Heart right ventricle (tissue), 16 donors: ENCODE measurements at regions not wholly inside any gene's neighbourhood (a gene's known extent, or its start where the extent isn't known, plus 50 kb on each side); places are given as distances from the start of the nearest gene placed in this dataset.

Experiments used
- ATAC-seq, 8 donors: fragments of 200-7000 bp; cut with Tn5 transposase; one replicate each; pipeline ENCODE4 v1.9.1; 2020; ENCODE audit warnings: mild to moderate bottlenecking in 8 of 8, moderate library complexity in 8 of 8, moderate number of reproducible peaks in 1 of 8
- DNase-seq, 2 donors: peaks; one replicate each; pipeline ENCODE4 v3.0.0-alpha.2; 2020
- H3K27ac ChIP-seq, 10 donors: fragments of 200-600 bp; sonication (generic) in 2 of 10; one replicate each; pipeline versions ENCODE4 v1.5.0 to v1.8.0; 2020 to 2022; ENCODE audit warnings: mild to moderate bottlenecking in 3 of 10
- H3K27me3 ChIP-seq, 7 donors: fragments of 200-600 bp; one replicate each; pipeline ENCODE4 v1.8.0; 2021 to 2022; ENCODE audit warnings: mild to moderate bottlenecking in 2 of 7
- H3K36me3 ChIP-seq, 9 donors: fragments of 200-600 bp; sonication (generic) in 1 of 9; one replicate each; pipeline versions ENCODE4 v1.5.0 to v1.8.0; 2020 to 2022; ENCODE audit warnings: mild to moderate bottlenecking in 2 of 9
- H3K4me1 ChIP-seq, 9 donors: fragments of 200-600 bp; sonication (generic) in 1 of 9; one replicate each; pipeline versions ENCODE4 v1.5.0 to v1.8.0; 2020 to 2022; ENCODE audit warnings: mild to moderate bottlenecking in 4 of 9
- H3K4me3 ChIP-seq, 10 donors: fragments of 200-600 bp; sonication (generic) in 2 of 10; one replicate each; pipeline versions ENCODE4 v1.5.0 to v1.8.0; 2020 to 2022; ENCODE audit warnings: mild to moderate bottlenecking in 7 of 10, moderate library complexity in 2 of 10
- H3K9me3 ChIP-seq, 11 donors: fragments of 200-600 bp in 10 of 11; sonication (generic) in 2 of 11; one replicate each; pipeline versions ENCODE4 v1.5.0 to v1.8.0; 2013 to 2022; ENCODE audit warnings: mild to moderate bottlenecking in 2 of 11, control low read depth in 1 of 11, moderate library complexity in 1 of 11
- WGBS, 2 donors: extraction: QIAGEN DNeasy Blood & Tissue Kit; methylation state at CpG; one replicate each; pipeline ENCODE4 v1.1.7; 2013; ENCODE audit warnings: inconsistent platforms in 1 of 2; 5-methylcytosine and 5-hydroxymethylcytosine counted together
- intact Hi-C, 10 donors: fragments of 100-400 bp; cut with DNase I; formaldehyde crosslinking; loops; one replicate each; pipeline versions ENCODE4 v1.11.1 to v1.14.2; 2022
- TF ChIP-seq, protein P1 (sequence below), 9 donors: fragments of 200-600 bp; sonication (generic) in 2 of 9; IDR thresholded peaks; one replicate each; pipeline versions ENCODE4 v1.5.0 to v1.8.0; 2021 to 2022; ENCODE audit warnings: antibody characterized with exemption in 9 of 9, mild to moderate bottlenecking in 5 of 9, moderate library complexity in 1 of 9
- donor health status: Arrhythmogenic right ventricular cardiomyopathy.
- donor health status: ischemic (EF 13 %, LVEDD 7.1; RV severe dilation, severe dysfunction).
- donor health status: healthy with polysubstance abuse.
- donor health status: DM: no; HTN: yes; CAD: no.
- donor health status: DM: no; HTN: no; CAD: no.
- donor health status: ischemic (EF 25% LVEDD 6.9; RV normal size, moderate dysfunction).
- donor health status: ischemic (EF 25% LVEDD 5.7; RV mildly dilated, moderate dysfunction).
- donor health status: healthy.
- donor health status: DM: yes; HTN: yes; CAD: no.
- donor health status: Ischemic cardiomyopathy.
- donor health status: ischemic (EF 35%, LVEDD 5.7; RV mildly dilated, moderate dysfunction).
- donor health status: nonischemic (EF 11% LVEDD 7.7; RV severe dilation, severe dysfunction).
- donor health status: DM: yes; HTN: yes; CAD: no.
- donor health status: PGD.
- donor health status: ischemic (EF 29% LVEDD 5.4; RV normal size, mild dysfunction).
- donor health status: nonischemic (EF 23%, LVEDD 6.1; RV moderate dilation, normal function).

DNA sequence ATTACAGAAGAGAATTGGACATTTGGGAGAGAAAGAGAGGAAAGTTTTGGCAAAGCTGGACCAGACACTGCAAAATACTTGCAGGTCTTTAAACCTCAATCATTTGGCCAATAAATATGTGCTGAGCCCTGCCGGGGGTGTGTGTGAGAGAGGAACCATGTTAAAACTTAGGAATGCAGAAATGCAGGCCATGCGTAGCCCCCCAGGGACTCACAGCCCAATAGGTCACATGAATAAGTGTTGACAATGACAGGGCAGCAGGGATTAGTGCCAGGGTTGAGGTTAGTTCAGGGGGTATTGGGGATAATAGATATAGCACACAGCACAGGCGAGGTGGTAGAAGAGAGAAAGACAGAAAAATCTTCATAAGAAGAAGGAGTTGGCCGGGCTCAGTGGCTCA lies 113.3 kb upstream of the ADAMTS18 start:
- Histone ChIP-seq H3K27me3 (peaks cover 0 to 11% (median 0%) of the 10 kb centered on the region in 7 donors), H3K27ac (no peak overlapping the region), H3K4me3 (no peak overlapping the region), H3K36me3 (no peaks in the 10 kb centered on the region), H3K4me1 (no peaks in the 10 kb centered on the region), H3K9me3 (no peaks in the 10 kb centered on the region)
- ATAC-seq (no peak), DNase-seq (no peak)
- TF ChIP-seq, protein P1, sequence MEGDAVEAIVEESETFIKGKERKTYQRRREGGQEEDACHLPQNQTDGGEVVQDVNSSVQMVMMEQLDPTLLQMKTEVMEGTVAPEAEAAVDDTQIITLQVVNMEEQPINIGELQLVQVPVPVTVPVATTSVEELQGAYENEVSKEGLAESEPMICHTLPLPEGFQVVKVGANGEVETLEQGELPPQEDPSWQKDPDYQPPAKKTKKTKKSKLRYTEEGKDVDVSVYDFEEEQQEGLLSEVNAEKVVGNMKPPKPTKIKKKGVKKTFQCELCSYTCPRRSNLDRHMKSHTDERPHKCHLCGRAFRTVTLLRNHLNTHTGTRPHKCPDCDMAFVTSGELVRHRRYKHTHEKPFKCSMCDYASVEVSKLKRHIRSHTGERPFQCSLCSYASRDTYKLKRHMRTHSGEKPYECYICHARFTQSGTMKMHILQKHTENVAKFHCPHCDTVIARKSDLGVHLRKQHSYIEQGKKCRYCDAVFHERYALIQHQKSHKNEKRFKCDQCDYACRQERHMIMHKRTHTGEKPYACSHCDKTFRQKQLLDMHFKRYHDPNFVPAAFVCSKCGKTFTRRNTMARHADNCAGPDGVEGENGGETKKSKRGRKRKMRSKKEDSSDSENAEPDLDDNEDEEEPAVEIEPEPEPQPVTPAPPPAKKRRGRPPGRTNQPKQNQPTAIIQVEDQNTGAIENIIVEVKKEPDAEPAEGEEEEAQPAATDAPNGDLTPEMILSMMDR (IDR thresholded peaks at IDR 0.05): no peak
- intact Hi-C loops: no loop called here
- 79 to 80% methylated on average over 4 of the region's 4 CpGs for WGBS, 2 donors

DNA sequence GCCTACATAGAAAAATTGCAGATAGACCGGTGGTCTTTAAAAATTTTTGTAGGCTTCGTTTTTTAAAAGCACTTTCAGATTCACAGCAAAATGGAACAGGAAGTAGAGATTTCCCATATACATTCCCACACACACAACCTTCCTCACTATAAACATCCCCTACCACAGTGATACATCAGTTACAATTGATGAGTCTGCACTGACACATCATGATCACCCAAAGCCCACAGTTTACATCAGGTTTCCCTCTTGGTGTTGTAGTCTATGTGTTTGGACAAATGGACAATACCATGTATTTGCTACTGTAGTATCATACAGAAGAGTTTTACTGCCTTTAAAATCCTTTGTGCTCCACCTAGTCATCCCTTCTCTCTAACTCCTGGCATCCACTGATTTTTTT lies 113.9 kb upstream of the ADAMTS18 start:
- Histone ChIP-seq H3K4me1 (no peaks in the 10 kb centered on the region), H3K27me3 (peaks cover 0 to 16% (median 0%) of the 10 kb centered on the region in 7 donors), H3K4me3 (no peak overlapping the region), H3K36me3 (no peaks in the 10 kb centered on the region), H3K27ac (no peak overlapping the region), H3K9me3 (no peaks in the 10 kb centered on the region)
- ATAC-seq: no peak
- WGBS, 2 donors: 70 to 77% methylated on average over 2 of the region's 2 CpGs
- no peak for DNase-seq
- intact Hi-C loops: no loop called here
- TF ChIP-seq, protein P1 (IDR thresholded peaks at IDR 0.05): no peak

DNA sequence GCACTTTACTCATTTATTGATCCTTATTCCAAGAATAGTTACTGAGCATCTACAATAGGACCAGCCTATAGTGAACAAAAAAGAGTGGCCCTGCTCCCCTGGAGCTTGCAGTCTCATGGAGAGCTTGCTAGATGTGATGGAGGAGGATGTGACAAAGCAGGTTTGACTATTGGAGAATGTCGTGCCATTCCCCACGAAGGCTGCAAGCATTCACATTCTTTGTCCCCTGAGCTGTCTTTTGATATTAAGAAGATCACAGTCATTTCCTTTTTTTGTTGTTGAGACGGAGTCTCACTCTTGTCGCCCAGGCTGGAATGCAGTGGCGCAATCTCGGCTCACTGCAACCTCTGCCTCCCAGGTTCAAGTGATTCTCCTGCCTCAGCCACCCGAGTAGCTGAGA lies 115.0 kb upstream of the ADAMTS18 start:
- intact Hi-C loops: no loop called here
- TF ChIP-seq, protein P1 (IDR thresholded peaks at IDR 0.05): no peak
- Histone ChIP-seq H3K9me3 (no peaks in the 10 kb centered on the region), H3K4me1 (no peaks in the 10 kb centered on the region), H3K36me3 (no peaks in the 10 kb centered on the region), H3K27ac (no peak overlapping the region), H3K4me3 (no peak overlapping the region), H3K27me3 (peaks cover 0 to 16% (median 0%) of the 10 kb centered on the region in 7 donors)
- 66 to 71% methylated on average over 7 of the region's 7 CpGs for WGBS, 2 donors
- no peak for DNase-seq
- ATAC-seq: no peak

DNA sequence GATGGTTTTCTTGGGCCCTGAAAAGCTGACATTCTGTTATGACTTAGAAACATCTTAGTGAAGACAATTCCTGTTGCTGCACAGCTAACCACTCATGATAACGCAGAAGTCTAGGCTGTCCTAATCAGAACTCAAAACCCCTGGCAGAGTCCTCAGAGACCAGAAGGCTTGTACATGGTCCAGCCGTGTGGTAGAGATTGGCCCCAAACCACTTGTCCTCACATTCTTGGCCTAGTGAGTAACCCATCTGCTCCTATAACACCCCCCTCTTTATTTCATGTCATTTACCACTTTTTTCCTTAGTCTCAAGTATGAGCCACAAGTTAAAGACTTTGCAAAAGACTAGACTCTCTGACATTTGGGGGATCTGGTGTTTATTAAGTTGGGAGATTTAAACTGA lies 116.5 kb upstream of the ADAMTS18 start:
- TF ChIP-seq, protein P1 (IDR thresholded peaks at IDR 0.05): no peak
- H3K27ac ChIP-seq: no peak overlapping the region
- no peaks in the 10 kb centered on the region for H3K36me3 ChIP-seq
- ATAC-seq: no peak
- no peaks in the 10 kb centered on the region for H3K9me3 ChIP-seq
- H3K4me3 ChIP-seq: no peak overlapping the region
- 51 to 64% methylated on average over 2 of the region's 2 CpGs for WGBS, 2 donors
- no peak for DNase-seq
- no peaks in the 10 kb centered on the region for H3K4me1 ChIP-seq
- intact Hi-C loops: no loop called here
- peaks cover 0 to 16% (median 0%) of the 10 kb centered on the region in 7 donors for H3K27me3 ChIP-seq
